ENCODE measurements at regions not wholly inside any gene's neighbourhood (a gene's known extent, or its start where the extent isn't known, plus 50 kb on each side); places are given as distances from the start of the nearest gene placed in this dataset.

GRCh38 chr2:195496991-195497390, 160.0 kb upstream of the SLC39A10 start:
- TF ChIP-seq, protein P1, sequence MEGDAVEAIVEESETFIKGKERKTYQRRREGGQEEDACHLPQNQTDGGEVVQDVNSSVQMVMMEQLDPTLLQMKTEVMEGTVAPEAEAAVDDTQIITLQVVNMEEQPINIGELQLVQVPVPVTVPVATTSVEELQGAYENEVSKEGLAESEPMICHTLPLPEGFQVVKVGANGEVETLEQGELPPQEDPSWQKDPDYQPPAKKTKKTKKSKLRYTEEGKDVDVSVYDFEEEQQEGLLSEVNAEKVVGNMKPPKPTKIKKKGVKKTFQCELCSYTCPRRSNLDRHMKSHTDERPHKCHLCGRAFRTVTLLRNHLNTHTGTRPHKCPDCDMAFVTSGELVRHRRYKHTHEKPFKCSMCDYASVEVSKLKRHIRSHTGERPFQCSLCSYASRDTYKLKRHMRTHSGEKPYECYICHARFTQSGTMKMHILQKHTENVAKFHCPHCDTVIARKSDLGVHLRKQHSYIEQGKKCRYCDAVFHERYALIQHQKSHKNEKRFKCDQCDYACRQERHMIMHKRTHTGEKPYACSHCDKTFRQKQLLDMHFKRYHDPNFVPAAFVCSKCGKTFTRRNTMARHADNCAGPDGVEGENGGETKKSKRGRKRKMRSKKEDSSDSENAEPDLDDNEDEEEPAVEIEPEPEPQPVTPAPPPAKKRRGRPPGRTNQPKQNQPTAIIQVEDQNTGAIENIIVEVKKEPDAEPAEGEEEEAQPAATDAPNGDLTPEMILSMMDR (conservative IDR thresholded peaks at IDR 0.05; ENCODE audit: low read length), result no peak
- no peak for TF ChIP-seq EZH2phosphoT487 (IDR thresholded peaks at IDR 0.05; ENCODE audit: borderline replicate concordance, low read depth, low read length)
